Suprapubic skin (tissue), 4 donors: ENCODE measurements at regions not wholly inside any gene's neighbourhood (a gene's known extent, or its start where the extent isn't known, plus 50 kb on each side); places are given as distances from the start of the nearest gene placed in this dataset.

Experiments used
- DNase-seq, 2 donors: peaks; one replicate each; pipeline ENCODE4 v3.0.0-alpha.2; 2019; ENCODE audit warnings: low spot score in 2 of 2
- H3K27ac ChIP-seq: fragments of 200-600 bp; sonication (generic); one replicate; pipeline ENCODE4 v1.5.1; 2019
- H3K27me3 ChIP-seq: fragments of 200-600 bp; sonication (generic); one replicate; pipeline ENCODE4 v1.5.1; 2019
- H3K36me3 ChIP-seq: fragments of 200-600 bp; sonication (generic); one replicate; pipeline ENCODE4 v1.5.1; 2019
- H3K4me1 ChIP-seq: fragments of 200-600 bp; sonication (generic); one replicate; pipeline ENCODE4 v1.5.1; 2019
- H3K4me3 ChIP-seq: fragments of 200-600 bp; sonication (generic); one replicate; pipeline ENCODE4 v1.5.1; 2019; ENCODE audit warnings: mild to moderate bottlenecking
- H3K9me3 ChIP-seq: fragments of 200-600 bp; sonication (generic); one replicate; pipeline ENCODE4 v1.5.1; 2019
- CTCF ChIP-seq, 2 donors: fragments of 200-600 bp in 1 of 2; fragments of 450-650 bp in 1 of 2; sonication (generic) in 1 of 2; IDR thresholded peaks; one replicate each; pipeline ENCODE4 v1.5.1; 2016 to 2019; ENCODE audit warnings: antibody characterized with exemption in 2 of 2, mild to moderate bottlenecking in 1 of 2, moderate library complexity in 1 of 2
- EP300 ChIP-seq: sonication (generic); formaldehyde crosslinking; IDR thresholded peaks from one replicate; pipeline ENCODE4 v1.6.1; 2017; ENCODE audit warnings: antibody characterized with exemption
- POLR2A ChIP-seq, 2 donors: fragments of 450-650 bp; IDR thresholded peaks; one replicate each; pipeline ENCODE4 v1.6.1; 2017; ENCODE audit warnings: antibody characterized with exemption in 2 of 2, mild to moderate bottlenecking in 2 of 2, moderate library complexity in 2 of 2
- POLR2AphosphoS5 ChIP-seq, 3 donors: sonication (generic); formaldehyde crosslinking; IDR thresholded peaks; one replicate each; pipeline ENCODE4 v1.6.1; 2017; ENCODE audit warnings: antibody characterized with exemption in 3 of 3
- WGBS: methylation state at CpG from one replicate; pipeline ENCODE4 v1.1.5; 2018; 5-methylcytosine and 5-hydroxymethylcytosine counted together

GRCh38 chr4:147020456-147020855 lies 74.8 kb upstream of the TTC29 start:
- 95% methylated on average over 4 of the region's 4 CpGs for WGBS
- Histone ChIP-seq H3K9me3 (no peaks in the 10 kb centered on the region), H3K27ac (no peak overlapping the region), H3K4me3 (no peak overlapping the region), H3K4me1 (no peaks in the 10 kb centered on the region), H3K36me3 (no peaks in the 10 kb centered on the region), H3K27me3 (no peaks in the 10 kb centered on the region)
- no peak for DNase-seq
- TF ChIP-seq POLR2AphosphoS5 (IDR thresholded peaks at IDR 0.05) (no peak), POLR2A (IDR thresholded peaks at IDR 0.05) (no peak), CTCF (IDR thresholded peaks at IDR 0.05) (no peak), EP300 (no peak)

- TF ChIP-seq POLR2AphosphoS5 (IDR thresholded peaks at IDR 0.05) (no peak), POLR2A (IDR thresholded peaks at IDR 0.05) (no peak), EP300 (no peak), CTCF (IDR thresholded peaks at IDR 0.05) (no peak)
- Histone ChIP-seq H3K27ac (no peak overlapping the region), H3K36me3 (no peaks in the 10 kb centered on the region), H3K4me3 (no peak overlapping the region), H3K4me1 (no peaks in the 10 kb centered on the region), H3K27me3 (no peaks in the 10 kb centered on the region), H3K9me3 (no peaks in the 10 kb centered on the region)
- no peak for DNase-seq
- WGBS = 71% methylated on average over 2 of the region's 2 CpGs
Measured at GRCh38 chr4:147025042-147025441, 79.4 kb upstream of the TTC29 start.

GRCh38 chr4:147029296-147029695 lies 83.6 kb upstream of the TTC29 start:
- TF ChIP-seq POLR2AphosphoS5 (IDR thresholded peaks at IDR 0.05) = no peak
- TF ChIP-seq POLR2A (IDR thresholded peaks at IDR 0.05) = no peak
- TF ChIP-seq CTCF (IDR thresholded peaks at IDR 0.05) = no peak
- no peak for TF ChIP-seq EP300
- Histone ChIP-seq H3K9me3 (no peaks in the 10 kb centered on the region), H3K27ac (no peak overlapping the region), H3K36me3 (no peaks in the 10 kb centered on the region), H3K4me3 (no peak overlapping the region), H3K4me1 (no peaks in the 10 kb centered on the region), H3K27me3 (no peaks in the 10 kb centered on the region)
- DNase-seq = no peak

GRCh38 chr4:147034372-147034771 lies 88.7 kb upstream of the TTC29 start:
- H3K4me3 ChIP-seq = no peak overlapping the region
- no peaks in the 10 kb centered on the region for H3K9me3 ChIP-seq
- no peak for TF ChIP-seq CTCF (IDR thresholded peaks at IDR 0.05)
- TF ChIP-seq POLR2AphosphoS5 (IDR thresholded peaks at IDR 0.05) = no peak
- no peak for TF ChIP-seq EP300
- no peak for TF ChIP-seq POLR2A (IDR thresholded peaks at IDR 0.05)
- H3K27ac ChIP-seq = no peak overlapping the region
- H3K36me3 ChIP-seq = no peaks in the 10 kb centered on the region
- 50% methylated on average over 1 of the region's 1 CpG for WGBS
- H3K27me3 ChIP-seq = no peaks in the 10 kb centered on the region
- DNase-seq = no peak
- no peaks in the 10 kb centered on the region for H3K4me1 ChIP-seq

- WGBS = 61% methylated on average over 4 of the region's 4 CpGs
- H3K9me3 ChIP-seq = no peaks in the 10 kb centered on the region
- H3K4me1 ChIP-seq = no peaks in the 10 kb centered on the region
- no peak overlapping the region for H3K27ac ChIP-seq
- TF ChIP-seq POLR2A (IDR thresholded peaks at IDR 0.05) (no peak), CTCF (IDR thresholded peaks at IDR 0.05) (no peak), POLR2AphosphoS5 (IDR thresholded peaks at IDR 0.05) (no peak), EP300 (no peak)
- no peaks in the 10 kb centered on the region for H3K27me3 ChIP-seq
- DNase-seq = no peak
- H3K36me3 ChIP-seq = no peaks in the 10 kb centered on the region
- no peak overlapping the region for H3K4me3 ChIP-seq
Measured at GRCh38 chr4:147037069-147037468, 91.4 kb upstream of the TTC29 start.
